SU-DHL-6 (cell line): ENCODE measurements at regions not wholly inside any gene's neighbourhood (a gene's known extent, or its start where the extent isn't known, plus 50 kb on each side); places are given as distances from the start of the nearest gene placed in this dataset.

ENCODE experiments used
- H2AFZ ChIP-seq: fragments of 200-600 bp; sonication (generic); 2 replicates; pipeline ENCODE4 v1.6.1; 2014; ENCODE audit warnings: low read depth, mild to moderate bottlenecking, moderate library complexity, mixed read lengths, antibody characterized with exemption, low read length; ENCODE audit not compliant: severe bottlenecking
- H3F3A ChIP-seq: fragments of 200-600 bp; shearing (Covaris generic); 2 replicates; pipeline ENCODE4 v1.6.0; 2016; ENCODE audit warnings: antibody characterized with exemption, mild to moderate bottlenecking; ENCODE audit not compliant: insufficient read depth
- H3K27ac ChIP-seq: fragments of 200-600 bp; sonication (generic); 2 replicates; pipeline ENCODE4 v1.5.1; 2016; ENCODE audit warnings: low read depth, mild to moderate bottlenecking, low read length, moderate library complexity, mixed read lengths
- H3K27me3 ChIP-seq: fragments of 200-600 bp; sonication (generic), shearing (Covaris generic); 2 replicates; pipeline ENCODE4 v1.6.0; 2014; ENCODE audit warnings: mild to moderate bottlenecking, low read length
- H3K36me3 ChIP-seq: fragments of 200-600 bp; sonication (generic); 2 replicates; pipeline ENCODE4 v1.6.1; 2014; ENCODE audit warnings: mild to moderate bottlenecking, low read length, mixed read lengths
- H3K4me2 ChIP-seq: fragments of 300-600, 200-600 bp; shearing (Covaris generic), sonication (generic); 2 replicates; pipeline ENCODE4 v1.6.0; 2014; ENCODE audit warnings: low read length, low read depth, mild to moderate bottlenecking; ENCODE audit not compliant: poor library complexity, severe bottlenecking
- H3K4me3 ChIP-seq: fragments of 200-600 bp; sonication (generic); 2 replicates; pipeline ENCODE4 v1.5.1; 2014; ENCODE audit warnings: antibody characterized with exemption, low read length, mild to moderate bottlenecking, mixed read lengths; ENCODE audit not compliant: insufficient read depth, poor library complexity, severe bottlenecking
- H3K79me2 ChIP-seq: fragments of 200-600 bp; sonication (generic); 2 replicates; pipeline ENCODE4 v1.6.1; 2014; ENCODE audit warnings: mild to moderate bottlenecking, low read length, moderate library complexity; ENCODE audit not compliant: insufficient read depth
- H3K9ac ChIP-seq: fragments of 200-600 bp; sonication (generic); 2 replicates; pipeline ENCODE4 v1.7.0; 2014; ENCODE audit warnings: mild to moderate bottlenecking, low read length
- H3K9me2 ChIP-seq: fragments of 200-600 bp; sonication (generic); replicated peaks from 2 replicates; pipeline ENCODE4 v1.6.1; 2014; ENCODE audit warnings: low read length; ENCODE audit not compliant: insufficient read depth
- H3K9me3 ChIP-seq: fragments of 200-600 bp; sonication (generic); 2 replicates; pipeline ENCODE4 v1.6.1; 2014; ENCODE audit warnings: low read length, mixed read lengths; ENCODE audit not compliant: insufficient read depth
- H4K20me1 ChIP-seq: fragments of 200-600 bp; sonication (generic); 2 replicates; pipeline ENCODE4 v1.6.1; 2014; ENCODE audit warnings: low read depth, mild to moderate bottlenecking, antibody characterized with exemption, low read length, moderate library complexity, mixed read lengths
- EZH2phosphoT487 ChIP-seq: fragments of 200-600 bp; sonication (generic), shearing (Covaris generic); conservative IDR thresholded peaks from 2 replicates; pipeline ENCODE4 v1.6.1; 2018; ENCODE audit warnings: mild to moderate bottlenecking, antibody characterized with exemption, low read length, moderate library complexity, mixed read lengths
- TF ChIP-seq, protein P1 (sequence below): fragments of 200-600 bp; sonication (generic); IDR thresholded peaks from one replicate; pipeline ENCODE4 v1.5.1; 2017; ENCODE audit warnings: antibody characterized with exemption, mild to moderate bottlenecking, low read length, moderate library complexity; ENCODE audit not compliant: insufficient read depth, poor library complexity, severe bottlenecking

DNA sequence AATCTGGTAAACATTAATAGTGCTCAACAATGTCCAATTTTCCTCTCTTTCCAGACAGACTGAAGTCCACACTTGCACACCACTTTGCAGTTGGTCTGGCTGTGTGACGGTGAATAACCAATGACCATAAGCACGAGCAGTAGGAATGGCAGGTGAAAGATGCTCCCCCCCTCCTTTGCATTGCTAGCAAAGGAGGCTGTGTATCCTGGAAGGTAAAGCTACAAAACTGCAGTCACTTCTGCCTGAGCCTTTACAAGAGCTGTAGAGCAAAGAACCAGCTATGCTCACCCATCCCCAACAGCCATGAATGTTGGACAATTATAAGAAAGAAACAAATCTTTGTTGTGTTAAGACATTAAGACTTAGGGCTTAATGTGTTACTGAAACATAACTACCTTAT is 178.0 kb downstream of the IPMK start:
- Histone ChIP-seq H3K9ac (no peak overlapping the region), H2AFZ (no peak overlapping the region), H3K4me2 (no peak overlapping the region), H3K4me3 (no peak overlapping the region), H3K27me3 (no peaks in the 10 kb centered on the region), H3K9me2 (no peaks in the 10 kb centered on the region), H3K79me2 (no peaks in the 10 kb centered on the region), H3K36me3 (no peaks in the 10 kb centered on the region), H3F3A (no peaks in the 10 kb centered on the region), H3K27ac (no peak overlapping the region), H3K9me3 (no peaks in the 10 kb centered on the region), H4K20me1 (no peaks in the 10 kb centered on the region)
- TF ChIP-seq EZH2phosphoT487, result no peak
- TF ChIP-seq, protein P1, sequence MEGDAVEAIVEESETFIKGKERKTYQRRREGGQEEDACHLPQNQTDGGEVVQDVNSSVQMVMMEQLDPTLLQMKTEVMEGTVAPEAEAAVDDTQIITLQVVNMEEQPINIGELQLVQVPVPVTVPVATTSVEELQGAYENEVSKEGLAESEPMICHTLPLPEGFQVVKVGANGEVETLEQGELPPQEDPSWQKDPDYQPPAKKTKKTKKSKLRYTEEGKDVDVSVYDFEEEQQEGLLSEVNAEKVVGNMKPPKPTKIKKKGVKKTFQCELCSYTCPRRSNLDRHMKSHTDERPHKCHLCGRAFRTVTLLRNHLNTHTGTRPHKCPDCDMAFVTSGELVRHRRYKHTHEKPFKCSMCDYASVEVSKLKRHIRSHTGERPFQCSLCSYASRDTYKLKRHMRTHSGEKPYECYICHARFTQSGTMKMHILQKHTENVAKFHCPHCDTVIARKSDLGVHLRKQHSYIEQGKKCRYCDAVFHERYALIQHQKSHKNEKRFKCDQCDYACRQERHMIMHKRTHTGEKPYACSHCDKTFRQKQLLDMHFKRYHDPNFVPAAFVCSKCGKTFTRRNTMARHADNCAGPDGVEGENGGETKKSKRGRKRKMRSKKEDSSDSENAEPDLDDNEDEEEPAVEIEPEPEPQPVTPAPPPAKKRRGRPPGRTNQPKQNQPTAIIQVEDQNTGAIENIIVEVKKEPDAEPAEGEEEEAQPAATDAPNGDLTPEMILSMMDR, result no peak

DNA sequence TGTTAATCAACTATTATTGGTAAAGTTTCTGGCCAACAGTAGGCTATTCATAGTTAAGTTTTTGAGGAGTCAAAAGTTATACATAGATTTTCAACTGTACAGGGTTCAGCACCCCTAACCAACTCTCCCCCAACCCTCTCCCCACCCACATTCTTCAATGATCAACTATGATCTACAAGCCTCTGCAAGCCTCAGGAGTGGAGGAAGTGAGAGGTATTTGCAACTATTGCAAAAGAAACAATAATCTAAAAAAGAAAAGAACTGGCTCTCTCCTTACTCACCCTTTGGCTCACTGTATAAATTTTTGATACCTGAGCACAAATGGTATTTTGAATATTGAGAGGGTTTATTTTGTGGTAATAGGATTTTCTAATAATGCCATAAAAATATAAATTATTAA is 179.8 kb downstream of the IPMK start:
- Histone ChIP-seq H3K4me3 (no peak overlapping the region), H3K9ac (no peak overlapping the region), H2AFZ (no peak overlapping the region), H3F3A (no peaks in the 10 kb centered on the region), H3K9me3 (no peaks in the 10 kb centered on the region), H3K27me3 (no peaks in the 10 kb centered on the region), H3K36me3 (no peaks in the 10 kb centered on the region), H3K27ac (no peak overlapping the region), H3K4me2 (no peak overlapping the region), H3K79me2 (no peaks in the 10 kb centered on the region), H3K9me2 (no peaks in the 10 kb centered on the region), H4K20me1 (no peaks in the 10 kb centered on the region)
- TF ChIP-seq EZH2phosphoT487, result no peak

DNA sequence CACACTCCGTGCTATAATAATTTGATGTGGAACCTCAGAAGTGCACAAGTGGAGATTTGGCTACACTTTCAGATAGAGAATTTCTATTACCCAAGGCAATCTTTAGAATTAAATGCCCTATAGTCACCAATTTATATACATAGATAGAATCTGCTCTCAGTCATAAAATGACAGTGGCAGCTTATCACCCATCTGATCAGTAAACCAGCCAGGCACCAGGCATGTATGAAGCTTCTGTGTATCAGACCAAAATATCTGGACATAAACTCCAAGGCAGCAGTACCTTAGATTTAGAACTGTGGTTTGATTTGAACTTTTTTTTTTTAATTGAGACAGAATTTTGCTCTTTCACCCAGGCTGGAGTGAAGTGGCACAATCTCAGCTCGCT is 180.9 kb downstream of the IPMK start:
- no peak overlapping the region for H3K4me2 ChIP-seq

DNA sequence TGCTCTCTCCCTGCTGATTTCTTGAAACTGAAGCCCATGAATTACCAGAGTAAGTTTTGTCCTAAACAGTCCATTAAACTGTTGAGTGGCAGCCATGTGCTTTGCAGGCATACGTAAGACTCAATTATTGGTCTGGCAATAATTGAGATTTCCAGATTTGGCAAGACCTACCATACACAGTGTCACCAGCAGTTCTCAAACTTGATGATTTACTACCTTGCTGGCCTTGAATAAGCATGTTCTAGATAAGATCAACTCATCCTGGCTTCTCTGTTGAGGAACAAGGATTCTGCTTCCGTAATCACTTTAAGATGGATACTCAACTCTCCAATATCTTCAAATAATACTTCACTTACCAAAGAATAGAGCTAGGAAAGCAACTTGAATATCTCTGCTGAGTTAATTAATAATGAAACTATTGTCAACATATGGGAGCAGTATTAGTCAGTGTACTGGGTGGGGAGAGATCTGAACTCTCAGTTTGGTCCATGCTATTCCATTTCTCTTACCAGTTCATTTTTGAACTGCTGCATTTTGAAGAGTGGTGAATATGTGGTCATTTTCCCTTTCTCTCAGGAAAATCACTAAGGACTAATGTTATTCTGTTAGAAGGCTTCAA is 181.4 kb downstream of the IPMK start:
- H3K27ac ChIP-seq, result no peak overlapping the region
- H3K9ac ChIP-seq, result no peak overlapping the region
- H3K36me3 ChIP-seq, result no peaks in the 10 kb centered on the region
- no peaks in the 10 kb centered on the region for H4K20me1 ChIP-seq
- H3F3A ChIP-seq, result no peaks in the 10 kb centered on the region
- TF ChIP-seq, protein P1, result no peak
- no peak for TF ChIP-seq EZH2phosphoT487
- no peaks in the 10 kb centered on the region for H3K9me3 ChIP-seq
- no peaks in the 10 kb centered on the region for H3K27me3 ChIP-seq
- H3K9me2 ChIP-seq, result no peaks in the 10 kb centered on the region
- no peaks in the 10 kb centered on the region for H3K79me2 ChIP-seq
- H2AFZ ChIP-seq, result no peak overlapping the region
- no peak overlapping the region for H3K4me3 ChIP-seq
- no peak overlapping the region for H3K4me2 ChIP-seq

More for the DNA sequence above, 180.9 kb downstream of the IPMK start:
- no peaks in the 10 kb centered on the region for H3K27me3 ChIP-seq
- no peaks in the 10 kb centered on the region for H3K36me3 ChIP-seq
- H2AFZ ChIP-seq, result no peak overlapping the region
- H4K20me1 ChIP-seq, result no peaks in the 10 kb centered on the region
- no peak overlapping the region for H3K9ac ChIP-seq
- no peaks in the 10 kb centered on the region for H3K9me3 ChIP-seq
- H3K4me3 ChIP-seq, result no peak overlapping the region
- TF ChIP-seq, protein P1, result no peak
- no peak for TF ChIP-seq EZH2phosphoT487
- no peaks in the 10 kb centered on the region for H3K9me2 ChIP-seq
- H3K27ac ChIP-seq, result no peak overlapping the region
- no peaks in the 10 kb centered on the region for H3K79me2 ChIP-seq
- no peaks in the 10 kb centered on the region for H3F3A ChIP-seq
